ENCODE measurements at regions not wholly inside any gene's neighbourhood (a gene's known extent, or its start where the extent isn't known, plus 50 kb on each side); places are given as distances from the start of the nearest gene placed in this dataset.
A peak's percentile ranks its signal among the peaks of the same experiment; 100 is the strongest.
"Not testable (repeated sequence)": the region's sequence is repeated elsewhere in the genome, so short reads cannot be mapped to it uniquely, and the experiment has no call there.

GRCh38 chr2:18304849-18305248, 255.6 kb downstream of the RDH14 start:
- DNase-seq, result no peak

GRCh38 chr2:18301421-18302139, 258.9 kb downstream of the RDH14 start:
- DNase-seq, result no peak

DNA sequence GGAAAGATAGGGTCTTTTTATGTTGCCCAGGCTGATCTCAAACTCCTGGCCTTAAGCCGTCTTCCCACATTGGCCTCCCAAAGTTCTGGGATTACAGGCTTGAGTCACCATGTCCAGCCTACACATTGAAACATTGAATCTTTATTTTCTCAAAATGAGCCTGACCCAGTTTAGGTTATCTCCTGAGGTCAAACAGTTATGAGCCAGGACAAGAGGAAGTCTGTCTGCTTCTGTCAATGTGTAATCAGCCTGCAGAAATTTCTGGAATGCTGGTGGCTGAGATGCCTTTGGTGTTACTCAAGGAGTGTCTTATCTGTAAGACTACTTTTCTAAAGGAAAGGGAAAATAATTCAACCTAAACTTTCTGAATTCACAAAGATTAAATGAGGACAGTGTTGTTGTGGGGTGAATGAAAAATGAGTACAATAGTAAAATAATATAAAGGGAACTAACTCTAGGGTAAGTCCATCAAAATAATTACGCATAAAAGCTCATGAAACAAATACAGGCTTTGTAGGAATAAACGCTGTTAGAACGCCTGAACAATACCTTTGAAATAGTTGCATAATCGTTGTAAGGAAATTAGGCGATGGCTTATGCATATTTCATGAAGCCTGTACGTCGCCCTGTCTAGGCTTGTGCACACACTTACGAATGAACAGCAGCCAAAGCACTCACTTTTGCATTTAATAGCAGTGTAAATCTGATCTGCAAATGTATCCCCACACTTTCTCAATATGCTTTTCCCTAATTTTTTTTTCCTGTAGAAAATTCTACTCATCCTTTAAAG, 260.8 kb downstream of the RDH14 start:
- peak; percentile 92 to 97 for DNase-seq

- DNase-seq, result peak in 1 of 2 experiments; percentile 27
Observed at GRCh38 chr2:18297534-18298058, 262.9 kb downstream of the RDH14 start.

GRCh38 chr2:18290386-18290785, 270.1 kb downstream of the RDH14 start:
- no peak for DNase-seq

GRCh38 chr2:18286897-18287296, 273.6 kb downstream of the RDH14 start:
- DNase-seq, result no peak

DNA sequence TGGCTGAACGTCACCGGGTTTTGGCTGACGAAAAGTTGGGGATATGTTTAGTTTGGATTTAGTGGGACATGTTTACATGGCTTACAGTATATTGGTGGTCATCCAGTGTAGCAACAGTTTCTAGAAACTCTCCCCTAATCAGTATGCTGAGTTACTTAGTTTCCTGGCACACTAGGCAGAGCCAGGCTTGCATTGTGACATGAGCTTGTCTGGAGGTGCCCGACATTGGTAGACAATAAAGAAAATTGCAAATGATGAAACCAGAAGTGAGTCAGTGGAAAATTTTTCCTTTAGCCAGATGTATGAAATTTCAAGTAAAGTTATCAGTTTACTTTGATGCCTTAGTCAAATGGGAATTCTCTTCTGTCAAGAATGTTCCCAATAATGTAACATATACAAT, 276.1 kb downstream of the RDH14 start:
- DNase-seq, result no peak

- DNase-seq, result no peak
Observed at GRCh38 chr2:18282026-18282425, 278.4 kb downstream of the RDH14 start.

DNA sequence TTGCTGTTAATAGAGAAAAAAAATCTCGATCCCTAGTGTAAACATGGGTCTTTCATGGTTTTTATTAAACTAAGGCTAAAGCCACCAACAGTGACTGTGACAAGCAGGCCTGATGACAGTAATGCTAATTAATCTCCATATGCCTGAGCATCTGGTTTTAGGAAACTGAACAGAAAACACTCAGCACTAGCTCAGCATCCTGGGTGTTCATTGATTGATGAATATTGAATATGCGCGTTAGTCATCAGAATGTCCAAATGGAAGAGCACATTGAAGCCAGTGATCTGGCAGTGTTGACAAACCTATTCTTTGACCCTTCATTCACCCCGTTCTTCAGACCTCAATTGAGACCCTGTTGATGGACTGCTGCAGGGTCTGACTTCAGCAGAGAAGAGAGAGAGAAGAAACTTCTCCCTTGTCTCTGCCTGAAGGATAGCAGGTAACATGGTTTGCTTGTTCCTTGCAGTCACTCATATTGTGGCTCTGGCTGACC, 283.8 kb downstream of the RDH14 start:
- no peak for DNase-seq

DNA sequence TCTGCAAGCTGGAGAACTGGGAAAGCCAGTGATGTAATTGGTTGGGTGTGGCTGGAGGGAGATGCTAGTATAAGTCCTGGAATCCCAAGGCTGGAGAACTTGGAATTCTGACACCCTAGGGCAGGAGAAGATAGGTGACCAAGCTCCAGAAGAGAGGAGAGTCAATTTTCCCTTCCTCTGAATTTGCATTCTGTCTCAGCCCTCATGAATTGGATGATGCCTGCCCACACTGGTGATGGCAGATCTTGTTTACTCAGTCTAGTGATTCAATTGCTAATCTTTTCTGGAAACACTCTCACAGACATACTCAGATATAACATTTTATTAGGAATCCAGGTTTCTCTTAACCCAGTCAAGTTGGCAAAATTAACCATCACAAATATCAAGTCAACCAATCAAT, 287.2 kb downstream of the RDH14 start:
- DNase-seq, result no peak

GRCh38 chr2:18272148-18272494, 288.3 kb downstream of the RDH14 start:
- DNase-seq, result no peak

- no peak for DNase-seq
Observed at GRCh38 chr2:18271370-18272147, 288.9 kb downstream of the RDH14 start.

DNA sequence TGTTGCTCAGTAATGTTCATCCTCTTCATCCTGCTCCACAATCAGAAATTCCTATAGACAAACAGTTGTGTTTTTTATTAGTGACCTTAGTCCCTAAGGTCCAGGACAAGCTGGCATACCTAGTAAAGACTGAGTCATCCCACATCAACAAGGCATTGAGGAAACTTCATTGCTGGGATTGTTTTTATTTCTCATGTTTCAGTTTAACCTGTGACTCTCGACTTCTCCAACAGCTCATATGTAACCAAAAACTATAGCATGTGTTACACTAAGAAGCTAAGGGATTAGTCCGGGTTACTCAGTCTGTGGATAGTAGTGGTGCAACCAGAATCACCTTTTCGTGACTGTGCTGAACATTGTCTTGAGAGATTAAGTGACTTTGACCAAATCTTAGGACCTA, 292.1 kb downstream of the RDH14 start:
- DNase-seq, result no peak

DNA sequence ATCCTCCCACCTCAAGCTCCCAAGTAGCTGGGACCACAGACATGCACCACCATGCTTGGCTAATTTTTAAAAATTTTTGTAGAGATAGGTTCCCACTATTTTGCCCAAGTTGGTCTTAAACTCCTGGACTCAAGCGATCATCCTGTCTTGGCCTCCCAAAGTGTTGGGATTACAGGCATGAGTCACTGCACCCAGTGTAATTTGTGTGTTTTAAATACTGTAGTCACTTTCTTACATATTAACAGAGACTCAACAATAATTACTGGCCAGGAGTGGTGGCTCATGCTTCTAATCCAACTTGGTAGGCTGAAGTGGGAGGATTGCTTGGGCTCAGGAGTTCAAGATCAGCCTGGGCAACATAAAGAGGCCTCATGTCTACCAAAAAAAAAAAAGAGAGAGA, 293.0 kb downstream of the RDH14 start:
- DNase-seq, result no peak

GRCh38 chr2:18266699-18267098, 293.8 kb downstream of the RDH14 start:
- not testable (repeated sequence) for DNase-seq

DNA sequence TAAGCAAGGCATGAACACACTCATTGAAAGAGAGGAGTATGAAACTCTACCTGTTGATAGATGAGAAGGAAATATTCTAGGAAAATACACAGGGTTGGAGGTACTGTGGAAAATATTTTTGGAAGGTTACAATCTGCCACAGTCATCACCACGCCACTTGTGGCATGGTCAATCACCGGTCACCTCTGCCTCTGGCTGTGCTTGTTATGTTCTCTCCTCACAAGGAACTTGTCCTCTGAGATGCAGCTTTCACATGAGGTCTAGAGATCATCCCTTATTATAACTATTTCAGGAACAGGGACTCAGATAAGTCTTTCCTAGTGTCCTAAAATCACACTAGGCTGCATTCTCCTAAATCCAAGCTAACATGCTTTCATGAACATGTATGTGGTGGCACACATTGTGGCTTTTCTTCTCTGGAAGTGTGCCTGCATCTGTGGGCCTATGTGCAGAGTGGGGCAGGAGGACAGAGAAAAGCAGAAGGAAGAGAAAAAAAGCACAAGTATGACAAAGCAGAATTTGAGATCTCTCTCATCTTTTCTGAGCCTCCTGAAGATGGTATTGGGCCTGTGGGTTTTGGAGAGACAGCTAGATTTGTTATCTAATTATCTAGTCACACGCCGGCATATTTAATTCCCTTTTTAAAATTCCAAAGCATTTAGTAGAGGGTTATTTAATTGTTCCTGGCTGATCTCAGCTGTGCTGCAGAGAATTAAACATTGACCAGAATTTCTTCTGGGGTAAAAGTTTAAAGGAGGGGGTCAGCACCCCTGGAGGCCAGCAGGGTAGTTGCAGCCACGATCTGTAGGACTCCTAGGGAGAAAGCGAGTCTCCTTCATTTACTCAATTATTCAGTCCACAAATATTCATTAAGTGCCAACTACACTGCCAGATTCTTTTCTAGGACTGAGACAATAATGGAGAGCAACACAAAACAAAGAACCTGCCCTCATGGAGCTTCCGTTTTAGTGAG, 294.6 kb downstream of the RDH14 start:
- DNase-seq, result no peak

DNA sequence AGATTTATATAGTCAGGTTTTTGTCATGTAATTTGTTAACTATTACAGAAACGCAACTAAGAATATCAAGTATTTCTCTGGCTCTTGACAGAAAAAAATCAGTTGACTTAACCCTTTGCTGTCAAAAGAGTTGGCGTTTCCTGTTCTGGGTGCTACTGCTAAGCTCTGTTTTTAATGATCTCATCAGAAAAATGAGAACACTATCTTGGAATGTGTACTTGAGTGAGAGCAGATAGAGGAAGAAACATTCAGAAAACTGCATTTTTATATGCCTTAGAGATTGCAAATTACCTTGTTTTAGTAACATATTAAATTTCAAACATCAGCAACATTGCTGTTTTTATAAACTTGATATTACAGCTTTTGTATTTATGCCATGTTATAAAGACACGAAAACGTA, 297.9 kb downstream of the RDH14 start:
- DNase-seq, result no peak

DNA sequence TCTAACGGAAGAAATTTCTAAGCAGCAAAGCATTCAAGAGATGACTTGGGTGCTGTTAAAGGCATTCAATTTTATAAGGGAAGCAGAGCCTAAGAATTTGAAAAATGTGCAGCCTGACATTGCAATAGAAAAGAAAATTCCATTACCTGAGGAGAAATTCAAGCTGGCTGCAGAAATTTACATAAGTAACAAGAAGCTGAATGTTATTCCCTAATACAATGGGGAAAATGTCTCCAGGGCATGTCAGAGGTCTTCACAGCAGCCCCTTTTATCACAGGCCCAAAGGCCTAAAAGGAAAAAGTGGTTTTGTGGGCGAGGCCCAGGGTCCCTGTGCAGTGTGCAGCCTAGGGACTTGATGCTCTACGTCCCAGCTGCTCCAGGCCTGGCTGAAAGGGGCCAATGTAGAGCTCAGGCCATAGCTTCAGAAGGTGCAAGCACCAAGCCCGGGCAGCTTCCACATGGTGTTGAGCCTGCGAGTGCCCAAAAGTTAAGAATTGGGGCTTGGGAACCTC, 306.7 kb downstream of the RDH14 start:
- DNase-seq, result no peak

DNA sequence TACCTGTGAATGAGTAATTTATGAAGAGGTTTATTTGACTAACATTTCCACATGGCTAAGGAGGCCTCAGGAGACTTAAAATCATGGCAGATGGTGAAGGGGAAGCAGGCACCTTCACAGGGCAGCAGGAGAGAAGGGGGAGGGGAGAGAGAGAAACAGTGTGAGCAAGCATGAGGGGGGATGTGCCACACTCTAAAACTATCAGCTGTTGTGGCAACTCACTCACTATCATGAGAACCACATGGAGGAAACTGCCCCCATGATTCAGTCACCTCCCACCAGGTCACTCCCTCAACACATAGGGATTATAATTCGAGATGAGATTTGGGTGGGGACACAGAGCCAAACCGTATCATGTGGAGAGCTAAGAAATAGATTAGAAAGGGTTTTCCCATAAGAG, 309.0 kb downstream of the RDH14 start:
- DNase-seq, result no peak

GRCh38 chr2:18247282-18248110, 313.0 kb downstream of the RDH14 start:
- DNase-seq, result no peak

DNA sequence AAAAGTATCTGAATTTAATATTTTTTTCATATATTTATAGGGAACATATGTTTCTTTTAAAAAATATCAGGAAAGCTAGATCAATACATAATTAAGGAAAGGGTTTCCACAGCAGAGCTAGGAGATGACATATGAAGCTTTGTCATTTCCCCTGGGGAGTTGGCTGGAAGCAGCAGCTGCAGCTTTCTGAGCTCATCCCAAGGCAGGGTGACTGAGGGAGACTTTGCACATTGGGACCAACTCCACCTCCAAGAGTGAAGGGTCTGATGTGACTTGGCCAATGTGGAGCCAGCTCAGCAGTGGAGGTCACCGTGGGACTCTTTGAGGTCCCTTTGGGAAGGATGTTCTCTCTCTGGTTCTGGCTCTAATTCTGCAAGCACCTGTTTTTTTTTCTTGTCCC, 315.1 kb downstream of the RDH14 start:
- DNase-seq, result no peak

All from SW 1271 (cell line).